HG03460 (cell line): ENCODE measurements at regions not wholly inside any gene's neighbourhood (a gene's known extent, or its start where the extent isn't known, plus 50 kb on each side); places are given as distances from the start of the nearest gene placed in this dataset.
A peak's percentile ranks its signal among the peaks of the same experiment; 100 is the strongest.

Experiments used
- ATAC-seq: cut with Tn5 transposase; IDR thresholded peaks from one replicate; pipeline ENCODE4 v1.9.1; 2021; ENCODE audit not compliant: unreplicated experiment

GRCh38 chr12:90170740-90171139 lies 462.1 kb upstream of the ATP2B1 start:
- ATAC-seq = no peak

GRCh38 chr12:90167518-90168208 lies 459.0 kb upstream of the ATP2B1 start:
- no peak for ATAC-seq

- ATAC-seq = no peak
Measured at GRCh38 chr12:90166671-90167070, 458.0 kb upstream of the ATP2B1 start.

GRCh38 chr12:90166012-90166411 lies 457.4 kb upstream of the ATP2B1 start:
- no peak for ATAC-seq

GRCh38 chr12:90163975-90164374 lies 455.3 kb upstream of the ATP2B1 start:
- no peak for ATAC-seq

- no peak for ATAC-seq
Measured at GRCh38 chr12:90153827-90154226, 445.2 kb upstream of the ATP2B1 start.

- no peak for ATAC-seq
Measured at GRCh38 chr12:90152897-90153624, 444.4 kb upstream of the ATP2B1 start.

GRCh38 chr12:90151491-90152015 lies 442.9 kb upstream of the ATP2B1 start:
- no peak for ATAC-seq

- no peak for ATAC-seq
Measured at GRCh38 chr12:90149453-90149852, 440.8 kb upstream of the ATP2B1 start.

GRCh38 chr12:90129366-90130030 lies 420.9 kb upstream of the ATP2B1 start:
- ATAC-seq = no peak

GRCh38 chr12:90128526-90128925 lies 419.9 kb upstream of the ATP2B1 start:
- ATAC-seq = no peak

- no peak for ATAC-seq
Measured at GRCh38 chr12:90126125-90126524, 417.5 kb upstream of the ATP2B1 start.

- no peak for ATAC-seq
Measured at GRCh38 chr12:90124914-90125313, 416.3 kb upstream of the ATP2B1 start.

- no peak for ATAC-seq
Measured at GRCh38 chr12:90124289-90124688, 415.7 kb upstream of the ATP2B1 start.

- no peak for ATAC-seq
Measured at GRCh38 chr12:90122681-90123080, 414.0 kb upstream of the ATP2B1 start.

GRCh38 chr12:90120627-90121026 lies 412.0 kb upstream of the ATP2B1 start:
- no peak for ATAC-seq

- no peak for ATAC-seq
Measured at GRCh38 chr12:90112666-90113065, 404.0 kb upstream of the ATP2B1 start.

- ATAC-seq = no peak
Measured at GRCh38 chr12:90111791-90112580, 403.3 kb upstream of the ATP2B1 start.

- ATAC-seq = no peak
Measured at GRCh38 chr12:90106568-90106967, 397.9 kb upstream of the ATP2B1 start.

- ATAC-seq = peak; percentile 73
Measured at GRCh38 chr12:90102957-90103652, 394.5 kb upstream of the ATP2B1 start.
